Aorta (tissue), 5 donors: ENCODE measurements at regions not wholly inside any gene's neighbourhood (a gene's known extent, or its start where the extent isn't known, plus 50 kb on each side); places are given as distances from the start of the nearest gene placed in this dataset.

Source experiments
- ATAC-seq: fragments of 200-7000 bp; cut with Tn5 transposase; one replicate; pipeline ENCODE4 v1.9.1; 2022; ENCODE audit warnings: moderate library complexity; ENCODE audit not compliant: low FRiP score
- DNase-seq, 2 donors: peaks; one replicate each; pipeline ENCODE4 v3.0.0-alpha.2; 2020
- H3K27ac ChIP-seq, 2 donors: one replicate each; pipeline ENCODE4 v1.5.1; 2013; ENCODE audit warnings: low read length in 2 of 2, mild to moderate bottlenecking in 2 of 2, moderate library complexity in 2 of 2, control low read depth in 1 of 2, inconsistent platforms in 1 of 2, low read depth in 1 of 2
- H3K27me3 ChIP-seq, 2 donors: one replicate each; pipeline ENCODE4 v1.6.1; 2013; ENCODE audit warnings: control low read depth in 1 of 2, low read length in 1 of 2, mild to moderate bottlenecking in 1 of 2, moderate library complexity in 1 of 2; ENCODE audit not compliant: insufficient read depth in 2 of 2, control insufficient read depth in 1 of 2
- H3K36me3 ChIP-seq, 2 donors: one replicate each; pipeline ENCODE4 v1.6.1; 2013; ENCODE audit warnings: control low read depth in 1 of 2, low read length in 1 of 2, mild to moderate bottlenecking in 1 of 2; ENCODE audit not compliant: insufficient read depth in 2 of 2, control insufficient read depth in 1 of 2
- H3K4me1 ChIP-seq, 2 donors: one replicate each; pipeline ENCODE4 v1.6.1; 2013; ENCODE audit warnings: low read length in 2 of 2, control low read depth in 1 of 2, mild to moderate bottlenecking in 1 of 2, moderate library complexity in 1 of 2; ENCODE audit not compliant: insufficient read depth in 2 of 2, control insufficient read depth in 1 of 2
- H3K4me3 ChIP-seq, 2 donors: one replicate each; pipeline ENCODE4 v1.5.1; 2013; ENCODE audit warnings: low read length in 2 of 2, control low read depth in 1 of 2, mild to moderate bottlenecking in 1 of 2
- H3K9me3 ChIP-seq: one replicate; pipeline ENCODE4 v1.6.1; 2013; ENCODE audit warnings: mild to moderate bottlenecking, low read length; ENCODE audit not compliant: control insufficient read depth
- WGBS, 2 donors: extraction: QIAGEN DNeasy Blood & Tissue Kit; methylation state at CpG; one replicate each; pipeline ENCODE4 v1.1.7; 2013; 5-methylcytosine and 5-hydroxymethylcytosine counted together
- intact Hi-C, 2 donors: fragments of 100-400 bp; cut with DNase I; formaldehyde crosslinking; loops; one replicate each; pipeline versions ENCODE4 v1.14.2 to v1.15.0; 2022
- donor health status: healthy with polysubstance abuse.
- donor health status: Bipolar disorder and iron deficiency.
- donor health status: DM: no; HTN: no; CAD: no.
- donor health status: DM: no; HTN: no; CAD: no.
- donor health status: DM: yes; HTN: yes; CAD: no.

- Histone ChIP-seq H3K4me1 (no peaks in the 10 kb centered on the region), H3K27ac (no peak overlapping the region), H3K9me3 (no peaks in the 10 kb centered on the region), H3K36me3 (no peaks in the 10 kb centered on the region), H3K27me3 (no peaks in the 10 kb centered on the region), H3K4me3 (no peak overlapping the region)
- DNase-seq (no peak), ATAC-seq (no peak)
- intact Hi-C loops, result no loop called here
Observed at GRCh38 chr4:155119006-155119405, 89.4 kb upstream of the NPY2R start.

GRCh38 chr4:155120536-155120935, 87.9 kb upstream of the NPY2R start:
- Histone ChIP-seq H3K4me1 (no peaks in the 10 kb centered on the region), H3K36me3 (no peaks in the 10 kb centered on the region), H3K4me3 (no peak overlapping the region), H3K27ac (no peak overlapping the region), H3K9me3 (no peaks in the 10 kb centered on the region), H3K27me3 (no peaks in the 10 kb centered on the region)
- DNase-seq (no peak), ATAC-seq (no peak)
- WGBS, 2 donors, result 45 to 55% methylated on average over 1 of the region's 1 CpG
- intact Hi-C loops, result no loop called here

GRCh38 chr4:155122382-155122781, 86.1 kb upstream of the NPY2R start:
- no peak overlapping the region for H3K27ac ChIP-seq
- H3K36me3 ChIP-seq, result no peaks in the 10 kb centered on the region
- intact Hi-C loops, result no loop called here
- 79 to 80% methylated on average over 5 of the region's 5 CpGs for WGBS, 2 donors
- H3K27me3 ChIP-seq, result no peaks in the 10 kb centered on the region
- H3K4me3 ChIP-seq, result no peak overlapping the region
- ATAC-seq, result no peak
- no peaks in the 10 kb centered on the region for H3K9me3 ChIP-seq
- DNase-seq, result no peak
- H3K4me1 ChIP-seq, result no peaks in the 10 kb centered on the region

DNA sequence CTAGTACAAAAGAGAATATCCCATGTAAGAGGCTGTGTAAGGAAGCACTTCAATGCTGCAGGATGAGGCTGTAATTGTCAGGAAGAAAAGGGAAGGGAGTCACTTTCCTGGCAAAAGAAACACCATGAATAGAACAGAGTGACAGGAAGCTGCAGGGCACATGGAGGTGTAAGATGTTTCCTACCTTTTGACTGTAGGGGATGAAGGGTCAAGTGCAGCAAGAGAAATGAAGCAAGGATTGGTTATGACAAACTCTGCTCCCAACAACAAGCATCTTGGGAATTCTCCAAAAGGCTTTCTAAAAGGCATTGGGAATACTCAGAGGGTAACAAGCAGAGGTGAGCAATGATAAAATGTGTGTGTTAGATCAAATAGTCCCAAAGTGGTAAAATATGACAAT, 74.3 kb upstream of the NPY2R start:
- ATAC-seq, result no peak
- Histone ChIP-seq H3K9me3 (no peaks in the 10 kb centered on the region), H3K27me3 (no peaks in the 10 kb centered on the region), H3K4me1 (no peaks in the 10 kb centered on the region), H3K36me3 (no peaks in the 10 kb centered on the region), H3K27ac (no peak overlapping the region), H3K4me3 (no peak overlapping the region)
- intact Hi-C loops, result no loop called here
- DNase-seq, result no peak

GRCh38 chr4:155140889-155141288, 67.5 kb upstream of the NPY2R start:
- intact Hi-C loops, result no loop called here
- DNase-seq (no peak), ATAC-seq (no peak)
- Histone ChIP-seq H3K27ac (no peak overlapping the region), H3K27me3 (no peaks in the 10 kb centered on the region), H3K4me3 (no peak overlapping the region), H3K4me1 (no peaks in the 10 kb centered on the region), H3K36me3 (no peaks in the 10 kb centered on the region), H3K9me3 (no peaks in the 10 kb centered on the region)
- 65 to 66% methylated on average over 5 of the region's 5 CpGs for WGBS, 2 donors

- 75 to 83% methylated on average over 1 of the region's 1 CpG for WGBS, 2 donors
- Histone ChIP-seq H3K27me3 (no peaks in the 10 kb centered on the region), H3K4me1 (no peaks in the 10 kb centered on the region), H3K27ac (no peak overlapping the region), H3K9me3 (no peaks in the 10 kb centered on the region), H3K4me3 (no peak overlapping the region), H3K36me3 (no peaks in the 10 kb centered on the region)
- intact Hi-C loops, result no loop called here
- DNase-seq (no peak), ATAC-seq (no peak)
Observed at GRCh38 chr4:155143512-155143911, 64.9 kb upstream of the NPY2R start.
